ENCODE measurements at regions not wholly inside any gene's neighbourhood (a gene's known extent, or its start where the extent isn't known, plus 50 kb on each side); places are given as distances from the start of the nearest gene placed in this dataset.

- no peak overlapping the region for H2BK20ac ChIP-seq (ENCODE audit: low read length)
- no peak overlapping the region for H2BK12ac ChIP-seq (ENCODE audit: low read depth, low read length)
- no peak overlapping the region for H2BK120ac ChIP-seq (replicated peaks; ENCODE audit: low read depth, low read length)
- ChIA-PET POLR2A (ENCODE audit: partially characterized antibody) (no interaction called here), CTCF (ENCODE audit: partially characterized antibody) (no interaction called here)
- H3K4me1 ChIP-seq (replicated peaks in 1 of 4; ENCODE audit: control insufficient read depth in 3 of 4, insufficient read depth in 4 of 4, low read length in 3 of 4), result no peaks in the 10 kb centered on the region
- no peaks in the 10 kb centered on the region for H3K9me3 ChIP-seq (ENCODE audit: insufficient read depth in 2 of 2, low read depth in 1 of 2, low read length in 1 of 2)
- no peaks in the 10 kb centered on the region for H3K27me3 ChIP-seq (replicated peaks in 1 of 4; ENCODE audit: control insufficient read depth in 3 of 4, extremely low read depth in 1 of 4, insufficient read depth in 3 of 4, low read length in 3 of 4)
- H2BK15ac ChIP-seq (ENCODE audit: low read length), result no peak overlapping the region
- H3K4ac ChIP-seq (replicated peaks; ENCODE audit: insufficient read length, low read depth, low read length), result no peak overlapping the region
- no peak overlapping the region for H3K9ac ChIP-seq (replicated peaks in 1 of 4; ENCODE audit: extremely low read depth in 1 of 4, low read depth in 3 of 4, low read length in 3 of 4)
- H3K79me2 ChIP-seq (ENCODE audit: control insufficient read depth in 1 of 2, insufficient read depth in 2 of 2, low read length in 2 of 2), result no peaks in the 10 kb centered on the region
- H3K4me2 ChIP-seq (ENCODE audit: insufficient read depth in 1 of 2, low read depth in 2 of 2, low read length in 2 of 2), result no peak overlapping the region
- no peak overlapping the region for H3K27ac ChIP-seq (ENCODE audit: low read depth, low read length)
- no peak overlapping the region for H3K23ac ChIP-seq (ENCODE audit: insufficient read length)
- no peak overlapping the region for H4K5ac ChIP-seq (ENCODE audit: insufficient read length, low read depth, low read length)
- no peak overlapping the region for H3K4me3 ChIP-seq (ENCODE audit: extremely low read depth in 1 of 4, insufficient read depth in 2 of 4, low read depth in 3 of 4, low read length in 4 of 4)
- no peak overlapping the region for H4K8ac ChIP-seq (ENCODE audit: extremely low read depth, insufficient read depth, low read length)
- H3K14ac ChIP-seq (ENCODE audit: insufficient read length), result no peak overlapping the region
- no peaks in the 10 kb centered on the region for H3K23me2 ChIP-seq (ENCODE audit: low read depth, low read length)
- H3K79me1 ChIP-seq (ENCODE audit: low read depth, low read length), result no peaks in the 10 kb centered on the region
- H4K20me1 ChIP-seq (replicated peaks in 1 of 2; ENCODE audit: control insufficient read depth in 1 of 2, insufficient read depth in 2 of 2, low read length in 2 of 2), result no peaks in the 10 kb centered on the region
- H2BK5ac ChIP-seq (ENCODE audit: low read depth, low read length), result no peak overlapping the region
- 56% methylated on average over 1 of the region's 1 CpG; no CpG with 5 or more reads in 1 of the 2 experiments for WGBS, 2 experiments (ENCODE audit: extremely low coverage in 1 of 2, insufficient coverage in 1 of 2, insufficient read length in 1 of 2, insufficient replicate concordance in 2 of 2, low coverage in 1 of 2, low lambda C conversion rate in 2 of 2, missing lambda C conversion rate in 1 of 2)
- H3K18ac ChIP-seq (ENCODE audit: extremely low read depth, low read length), result no peak overlapping the region
- no peak for TF ChIP-seq GABPA (IDR thresholded peaks at IDR 0.05; ENCODE audit: borderline replicate concordance, insufficient read depth, low read length)
- no peak for TF ChIP-seq BCL11A (IDR thresholded peaks at IDR 0.05; ENCODE audit: low read depth in 2 of 2, low read length in 2 of 2)
- no peak for TF ChIP-seq TAF1 (IDR thresholded peaks at IDR 0.05; ENCODE audit: low read depth, low read length)
- no peak overlapping the region for H3K56ac ChIP-seq (replicated peaks; ENCODE audit: insufficient read length, low read depth, low read length)
- H3K36me3 ChIP-seq (ENCODE audit: control insufficient read depth in 2 of 4, insufficient read depth in 4 of 4, low read length in 3 of 4), result no peaks in the 10 kb centered on the region
- FAIRE-seq (no peak), DNase-seq (ENCODE audit: low read depth in 1 of 2, low spot score in 2 of 2) (no peak)
- no peak overlapping the region for H2AFZ ChIP-seq (ENCODE audit: low read length)
- no peak overlapping the region for H4K91ac ChIP-seq (replicated peaks; ENCODE audit: insufficient read length, low read length)
- H2AK5ac ChIP-seq (ENCODE audit: low read depth, low read length), result no peak overlapping the region
Observed at GRCh38 chr5:82707741-82708140, 369.5 kb downstream of the TMEM167A start.

All from H1 (cell line).